ENCODE measurements at regions not wholly inside any gene's neighbourhood (a gene's known extent, or its start where the extent isn't known, plus 50 kb on each side); places are given as distances from the start of the nearest gene placed in this dataset.

- TF ChIP-seq ZBTB33 (IDR thresholded peaks at IDR 0.05; ENCODE audit: extremely low read depth, insufficient replicate concordance, low read length) = no peak
- no peak for TF ChIP-seq MAX (IDR thresholded peaks at IDR 0.05)
These were observed 468.8 kb upstream of the SMC2 start (continued) for GRCh38 chr9:103625161-103625804.

DNA sequence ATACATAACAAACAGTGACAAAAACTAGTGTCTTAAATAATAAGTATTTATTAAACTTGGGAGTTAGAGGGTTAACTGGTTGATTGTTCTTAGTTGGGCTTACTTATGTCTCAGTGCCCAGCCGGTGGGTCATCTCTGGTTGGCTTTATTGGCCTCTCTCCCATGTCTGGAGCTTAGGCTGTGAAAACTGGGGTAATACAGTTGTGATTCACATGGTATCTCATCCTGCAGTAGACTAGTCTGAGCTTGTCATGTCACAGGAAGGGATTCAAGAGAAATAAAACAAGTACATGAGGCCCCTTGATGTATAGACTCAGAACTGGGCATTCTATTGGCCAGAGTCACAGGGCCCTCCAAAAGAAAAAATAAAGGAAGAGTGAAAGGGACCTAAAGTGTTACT lies 466.4 kb upstream of the SMC2 start:
- BruUV-seq (replicated peaks) = no TSS peak
- ChIA-PET RAD21 (ENCODE audit: low non-redundant PET in 1 of 2, low total read pairs in 2 of 2, uncharacterized antibody in 2 of 2, unreplicated experiment in 2 of 2) (no interaction called here), POLR2A (no interaction called here), CTCF (no interaction called here)
- no peaks in the 10 kb centered on the region for H3K27me3 ChIP-seq (ENCODE audit: insufficient read depth, low read length)
- no peaks in the 10 kb centered on the region for H3K36me3 ChIP-seq (ENCODE audit: control insufficient read depth in 1 of 2, insufficient read depth in 2 of 2, low read length in 2 of 2)
- H3K4me2 ChIP-seq (ENCODE audit: low read length) = no peak overlapping the region
- no peak overlapping the region for H2AFZ ChIP-seq (ENCODE audit: low read depth, low read length, poor library complexity, severe bottlenecking)
- intact Hi-C loops (cut with micrococcal nuclease) = no loop called here
- no peak for TF ChIP-seq TCF7L2 (IDR thresholded peaks at IDR 0.05; ENCODE audit: borderline replicate concordance, extremely low read depth, insufficient read depth, insufficient read length)
- no peak for TF ChIP-seq EGR1 (IDR thresholded peaks at IDR 0.05; ENCODE audit: low read depth)
- TF ChIP-seq ZBTB33 (IDR thresholded peaks at IDR 0.05; ENCODE audit: extremely low read depth, insufficient replicate concordance, low read length) = no peak
- TF ChIP-seq SIN3A (IDR thresholded peaks at IDR 0.05; ENCODE audit: low read depth) = no peak
- ATAC-seq (no peak), DNase-seq (ENCODE audit: low read depth, low spot score) (no peak)
- peaks cover 8 to 35% of the 10 kb centered on the region in 2 experiments; a peak in 2 of 4 replicates for H3K9me3 ChIP-seq (ENCODE audit: control insufficient read depth in 1 of 2, insufficient read depth in 1 of 2, low read depth in 1 of 2, low read length in 2 of 2)
- H3K4me3 ChIP-seq (replicated peaks in 1 of 2; ENCODE audit: low read depth in 1 of 2, low read length in 2 of 2) = no peak overlapping the region
- H3K4me1 ChIP-seq (ENCODE audit: control insufficient read depth in 1 of 2, insufficient read depth in 2 of 2, low read length in 2 of 2) = no peaks in the 10 kb centered on the region
- H3K9ac ChIP-seq (ENCODE audit: low read length) = no peak overlapping the region
- no peaks in the 10 kb centered on the region; the same call in 1 of the 2 replicates for H3K79me2 ChIP-seq (ENCODE audit: insufficient read depth, low read length)
- H3K9me2 ChIP-seq (ENCODE audit: insufficient read depth) = no peaks in the 10 kb centered on the region
- no peak overlapping the region for H3K27ac ChIP-seq (ENCODE audit: low read depth, low read length)
- no peaks in the 10 kb centered on the region for H4K20me1 ChIP-seq (ENCODE audit: insufficient read depth)
